ENCODE measurements at regions not wholly inside any gene's neighbourhood (a gene's known extent, or its start where the extent isn't known, plus 50 kb on each side); places are given as distances from the start of the nearest gene placed in this dataset.

DNA sequence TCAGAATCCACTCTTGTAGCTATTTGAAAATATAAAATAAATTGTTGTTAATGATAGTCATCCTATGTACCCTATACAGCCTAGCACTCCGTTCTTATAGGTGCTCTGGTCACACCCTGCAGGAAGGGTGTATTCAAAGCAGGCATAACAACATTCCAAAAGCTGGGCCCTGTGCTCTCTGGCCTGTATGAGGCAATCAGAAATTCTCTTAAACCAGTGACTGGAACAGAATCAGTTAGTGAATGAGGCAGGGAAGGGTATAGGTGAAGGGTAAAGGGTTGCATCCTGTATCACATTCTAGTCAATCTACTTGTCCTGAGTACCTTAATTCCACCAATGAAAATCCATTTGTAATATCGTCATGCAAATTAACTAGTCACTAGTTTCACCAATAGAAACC lies 154.5 kb upstream of the ZNF217 start:
- H3K4me3 ChIP-seq (ENCODE audit: low read length), result no peak overlapping the region
- TF ChIP-seq, protein P1, sequence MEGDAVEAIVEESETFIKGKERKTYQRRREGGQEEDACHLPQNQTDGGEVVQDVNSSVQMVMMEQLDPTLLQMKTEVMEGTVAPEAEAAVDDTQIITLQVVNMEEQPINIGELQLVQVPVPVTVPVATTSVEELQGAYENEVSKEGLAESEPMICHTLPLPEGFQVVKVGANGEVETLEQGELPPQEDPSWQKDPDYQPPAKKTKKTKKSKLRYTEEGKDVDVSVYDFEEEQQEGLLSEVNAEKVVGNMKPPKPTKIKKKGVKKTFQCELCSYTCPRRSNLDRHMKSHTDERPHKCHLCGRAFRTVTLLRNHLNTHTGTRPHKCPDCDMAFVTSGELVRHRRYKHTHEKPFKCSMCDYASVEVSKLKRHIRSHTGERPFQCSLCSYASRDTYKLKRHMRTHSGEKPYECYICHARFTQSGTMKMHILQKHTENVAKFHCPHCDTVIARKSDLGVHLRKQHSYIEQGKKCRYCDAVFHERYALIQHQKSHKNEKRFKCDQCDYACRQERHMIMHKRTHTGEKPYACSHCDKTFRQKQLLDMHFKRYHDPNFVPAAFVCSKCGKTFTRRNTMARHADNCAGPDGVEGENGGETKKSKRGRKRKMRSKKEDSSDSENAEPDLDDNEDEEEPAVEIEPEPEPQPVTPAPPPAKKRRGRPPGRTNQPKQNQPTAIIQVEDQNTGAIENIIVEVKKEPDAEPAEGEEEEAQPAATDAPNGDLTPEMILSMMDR (IDR thresholded peaks at IDR 0.05; ENCODE audit: insufficient read depth, low read depth, low read length, missing control alignments), result no peak
- peak; percentile 95 for DNase-seq (ENCODE audit: low read depth)

DNA sequence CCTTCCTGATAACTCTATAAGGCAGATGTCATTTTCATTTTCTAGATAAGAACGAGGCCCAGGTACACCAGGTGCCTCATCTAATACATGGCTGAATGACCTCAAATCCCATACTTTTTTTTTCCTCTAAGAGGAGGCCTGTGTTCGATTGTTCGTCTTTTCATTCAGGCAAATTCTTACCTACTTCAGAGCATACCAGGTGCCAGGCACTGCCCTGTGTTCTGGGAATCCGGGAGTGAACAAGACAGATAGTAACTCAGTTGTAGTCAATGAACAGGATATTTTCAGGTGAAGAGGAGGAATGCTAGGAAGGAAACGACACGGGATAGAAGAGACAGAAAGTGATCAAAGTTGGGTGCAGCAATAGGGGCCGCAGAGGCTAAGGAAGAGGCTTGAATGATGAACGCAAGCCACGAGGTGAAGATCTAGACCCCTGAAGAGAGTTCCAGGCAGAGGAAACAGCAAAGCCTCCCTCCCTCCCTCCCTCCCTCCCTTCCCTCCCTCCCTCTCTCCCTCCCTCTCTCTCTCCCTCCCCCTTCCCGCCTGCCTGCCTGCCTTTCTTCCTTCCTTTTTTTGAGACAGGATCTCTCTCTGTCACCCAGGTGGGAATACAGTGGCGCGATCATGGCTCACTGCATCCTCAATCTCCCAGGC lies 150.1 kb upstream of the ZNF217 start:
- TF ChIP-seq, protein P1 (IDR thresholded peaks at IDR 0.05; ENCODE audit: insufficient read depth, low read depth, low read length, missing control alignments), result no peak
- DNase-seq (ENCODE audit: low read depth), result no peak
- no peak overlapping the region for H3K4me3 ChIP-seq (ENCODE audit: low read length)

DNA sequence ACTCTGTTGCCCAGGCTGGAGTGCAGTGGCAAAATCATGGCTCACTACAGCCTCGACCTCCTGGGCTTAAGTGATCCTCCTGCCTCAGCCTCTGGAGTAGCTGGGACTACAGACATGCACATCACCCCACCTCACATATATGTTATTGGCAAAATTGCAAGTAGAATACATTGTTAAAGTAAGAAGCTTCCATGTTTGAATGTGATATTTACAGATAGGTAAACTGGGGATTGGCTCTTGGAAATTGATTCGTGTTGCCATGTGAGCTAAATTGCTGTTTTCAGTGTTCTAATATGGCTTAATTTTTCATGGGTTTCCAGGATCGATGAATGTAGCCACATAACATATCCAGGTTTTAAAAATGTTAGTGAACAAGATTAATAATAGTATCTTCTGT lies 149.0 kb upstream of the ZNF217 start:
- no peak overlapping the region for H3K4me3 ChIP-seq (ENCODE audit: low read length)
- DNase-seq (ENCODE audit: low read depth), result no peak
- TF ChIP-seq, protein P1 (IDR thresholded peaks at IDR 0.05; ENCODE audit: insufficient read depth, low read depth, low read length, missing control alignments), result no peak

DNA sequence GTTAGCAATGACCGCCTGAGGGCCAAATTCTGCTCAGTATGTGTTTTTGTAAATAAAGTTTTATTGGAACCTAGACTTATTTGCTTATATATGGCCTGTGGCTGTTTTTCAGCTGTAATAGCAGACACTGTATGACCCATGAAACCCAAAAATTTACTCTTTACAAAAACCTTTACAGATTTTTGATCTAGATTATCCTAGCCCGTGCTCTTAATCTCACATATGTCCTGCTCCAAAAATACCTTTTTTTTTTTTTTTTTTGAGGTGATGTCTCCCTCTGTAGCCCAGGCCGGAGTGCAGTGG lies 148.0 kb upstream of the ZNF217 start:
- TF ChIP-seq, protein P1 (IDR thresholded peaks at IDR 0.05; ENCODE audit: insufficient read depth, low read depth, low read length, missing control alignments), result no peak

DNA sequence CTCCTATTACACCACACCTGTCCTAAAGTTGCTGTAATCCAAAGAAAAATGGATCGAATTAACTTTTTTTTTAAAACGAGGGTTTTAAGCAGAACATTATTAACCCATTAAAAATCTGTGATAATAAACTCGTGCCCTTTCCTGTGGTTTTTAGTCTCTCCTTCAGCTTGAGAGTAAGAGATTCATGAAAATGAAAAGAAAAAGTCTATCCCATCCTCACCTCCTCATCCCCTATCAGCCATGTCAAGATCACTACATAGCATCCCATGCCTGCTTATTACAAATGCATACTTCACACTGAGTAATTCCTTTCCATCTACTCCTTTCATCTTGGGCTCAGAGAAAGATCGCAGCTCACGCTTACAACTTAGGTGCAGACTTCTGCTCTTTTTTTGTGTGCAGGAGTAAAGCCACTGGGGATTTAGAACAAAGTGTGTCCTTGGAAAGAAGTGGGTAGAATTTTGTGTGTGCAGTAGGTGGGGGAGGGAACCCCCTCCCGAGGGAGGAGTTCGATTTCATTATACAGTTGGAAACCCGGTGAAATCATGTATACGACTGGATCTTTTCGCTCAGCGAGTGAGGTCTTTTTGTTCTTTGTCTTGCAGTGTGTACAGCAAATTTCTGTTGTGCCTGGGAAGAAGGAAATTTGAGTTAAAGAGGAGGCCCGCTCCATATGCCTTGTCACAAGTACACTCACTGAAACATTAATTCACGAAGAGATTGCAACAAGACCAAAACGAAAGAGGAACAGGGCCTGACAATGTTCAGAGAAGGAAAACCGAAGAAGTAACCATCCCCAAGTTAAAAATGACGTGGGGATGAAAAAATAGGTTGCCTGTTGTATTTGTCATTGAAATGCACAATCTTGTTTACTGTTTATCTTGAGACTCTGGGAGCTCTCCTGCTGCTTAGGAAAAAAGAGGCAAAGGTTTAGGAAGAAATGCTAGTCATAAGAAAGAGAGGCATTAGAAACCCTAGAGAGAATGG lies 146.5 kb upstream of the ZNF217 start:
- DNase-seq (ENCODE audit: low read depth), result peak; percentile 49
- TF ChIP-seq, protein P1 (IDR thresholded peaks at IDR 0.05; ENCODE audit: insufficient read depth, low read depth, low read length, missing control alignments), result no peak
- H3K4me3 ChIP-seq (ENCODE audit: low read length), result peak overlapping the region; percentile 1

More for the DNA sequence above, 148.0 kb upstream of the ZNF217 start:
- H3K4me3 ChIP-seq (ENCODE audit: low read length), result no peak overlapping the region
- DNase-seq (ENCODE audit: low read depth), result no peak

DNA sequence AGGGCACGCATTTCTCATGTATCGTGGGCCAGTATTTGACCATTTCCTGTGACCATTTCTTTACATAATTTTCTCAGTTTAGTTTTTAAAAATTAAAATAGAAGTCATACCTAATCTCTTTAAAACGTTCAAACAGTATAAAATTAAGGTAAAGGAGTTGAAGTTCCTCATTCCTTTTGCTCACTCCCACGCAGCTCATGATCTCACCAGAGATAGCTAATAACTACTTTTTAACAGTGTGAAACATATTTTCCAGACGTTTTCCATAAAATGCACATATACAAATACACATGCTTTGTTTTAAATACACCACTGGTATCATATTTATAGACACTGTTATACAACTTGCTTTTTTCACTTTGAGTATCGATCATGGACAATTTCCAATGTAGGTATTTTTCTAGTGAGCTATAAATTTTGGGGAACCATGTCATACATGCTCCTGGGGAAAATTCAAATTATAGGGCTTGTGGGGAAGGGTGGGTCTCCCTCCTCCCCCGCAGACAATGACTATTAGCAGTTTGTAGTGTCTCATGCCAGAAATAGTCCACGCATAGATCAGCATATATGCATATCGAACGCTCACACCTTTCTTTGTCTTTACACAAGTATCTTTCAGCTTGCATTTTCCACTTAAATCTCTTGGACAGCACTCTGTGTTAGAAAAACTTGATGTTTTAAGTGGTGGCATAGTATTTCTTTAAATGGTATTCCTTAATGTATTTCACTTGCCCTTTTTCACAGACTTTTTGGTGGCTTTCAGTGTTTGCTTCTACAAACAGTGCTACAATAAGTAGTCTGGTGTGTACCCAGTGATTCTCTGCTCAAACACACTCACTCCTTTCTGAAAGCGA lies 145.5 kb upstream of the ZNF217 start:
- TF ChIP-seq, protein P1 (IDR thresholded peaks at IDR 0.05; ENCODE audit: insufficient read depth, low read depth, low read length, missing control alignments), result no peak
- H3K4me3 ChIP-seq (ENCODE audit: low read length), result peak overlapping the region; percentile 53
- peak; percentile 70 for DNase-seq (ENCODE audit: low read depth)
